ENCODE measurements at regions not wholly inside any gene's neighbourhood (a gene's known extent, or its start where the extent isn't known, plus 50 kb on each side); places are given as distances from the start of the nearest gene placed in this dataset.

- DNase-seq (ENCODE audit: low read depth, low spot score) (no peak), FAIRE-seq (no peak)
- intact Hi-C loops (cut with micrococcal nuclease) (no loop called here), dilution Hi-C loops (cut with MboI; ENCODE audit: extremely low pct_ligation_motif_present, low sequenced_read_pairs) (no loop called here)
- no peaks in the 10 kb centered on the region for H4K20me1 ChIP-seq (replicated peaks; ENCODE audit: control insufficient read depth, extremely low read depth, insufficient read depth, low read length)
- no peak overlapping the region for H3K27ac ChIP-seq (ENCODE audit: insufficient read depth, low read depth, low read length)
- H3K9me3 ChIP-seq (replicated peaks; ENCODE audit: control insufficient read depth, insufficient read depth, low read length): peaks cover 2% of the 10 kb centered on the region
- TF ChIP-seq JUN (IDR thresholded peaks at IDR 0.05; ENCODE audit: borderline replicate concordance, insufficient read depth, insufficient read length, low read depth): no peak
- TF ChIP-seq FOS (IDR thresholded peaks at IDR 0.05; ENCODE audit: borderline replicate concordance, insufficient read depth, low read length): no peak
- no peak for TF ChIP-seq POLR2A (IDR thresholded peaks at IDR 0.05; ENCODE audit: low read depth, low read length)
- TF ChIP-seq MYC (IDR thresholded peaks at IDR 0.05; ENCODE audit: low read depth, low read length): no peak
- TF ChIP-seq CTCF (IDR thresholded peaks at IDR 0.05; ENCODE audit: extremely low read depth in 1 of 2, insufficient read depth in 1 of 2, low read depth in 1 of 2, low read length in 2 of 2): no peak
- TF ChIP-seq GATA2 (IDR thresholded peaks at IDR 0.05; ENCODE audit: insufficient read depth, insufficient read length, low read depth, low read length): no peak
- TF ChIP-seq POLR2AphosphoS5 (IDR thresholded peaks at IDR 0.05; ENCODE audit: insufficient read depth, low read depth, low read length): no peak
- TF ChIP-seq EZH2 (IDR thresholded peaks at IDR 0.05; ENCODE audit: borderline replicate concordance, low read depth, low read length, severe bottlenecking): no peak
- no peak for TF ChIP-seq MAX (IDR thresholded peaks at IDR 0.05; ENCODE audit: insufficient read depth, insufficient read length)
- H3K9ac ChIP-seq (replicated peaks; ENCODE audit: extremely low read depth, insufficient read depth, low read length): no peak overlapping the region
- no peaks in the 10 kb centered on the region for H3K4me1 ChIP-seq (ENCODE audit: control insufficient read depth, extremely low read depth, insufficient read depth, low read length)
- no peak overlapping the region for H2AFZ ChIP-seq (ENCODE audit: low read depth, low read length)
- H3K4me2 ChIP-seq (ENCODE audit: insufficient read depth, low read length): no peak overlapping the region
- H3K4me3 ChIP-seq (replicated peaks in 1 of 3; ENCODE audit: insufficient read depth in 1 of 3, low read depth in 1 of 3, low read length in 3 of 3): no peak overlapping the region
- no peaks in the 10 kb centered on the region for H3K79me2 ChIP-seq (ENCODE audit: control insufficient read depth, insufficient read depth, low read length)
- no peaks in the 10 kb centered on the region for H3K9me1 ChIP-seq (replicated peaks; ENCODE audit: control insufficient read depth, extremely low read depth, insufficient read depth, low read length)
- no TSS peak for BruUV-seq (replicated peaks)
- no peaks in the 10 kb centered on the region for H3K36me3 ChIP-seq (ENCODE audit: control insufficient read depth in 2 of 2, extremely low read depth in 1 of 2, insufficient read depth in 2 of 2, low read length in 2 of 2)
- POLR2A ChIA-PET: no interaction called here
- CTCF ChIA-PET: no interaction called here
- H3K27me3 ChIP-seq (ENCODE audit: control insufficient read depth in 2 of 2, insufficient read depth in 2 of 2, low read length in 2 of 2): no peaks in the 10 kb centered on the region
These were observed 687.9 kb downstream of the CCDC85A start for GRCh38 chr2:56871644-56872043.

Data from endothelial cell of umbilical vein (primary cell).